HL-60 (cell line): ENCODE measurements at regions not wholly inside any gene's neighbourhood (a gene's known extent, or its start where the extent isn't known, plus 50 kb on each side); places are given as distances from the start of the nearest gene placed in this dataset.

Source experiments
- DNase-seq, 2 experiments: peaks; one replicate each; pipeline ENCODE4 v3.0.0-alpha.2; 2010 to 2020; ENCODE audit warnings: low read depth in 1 of 2, low spot score in 1 of 2
- H3K27ac ChIP-seq: fragments of 250-450 bp; sonication (Bioruptor Pico); replicated peaks from 2 replicates; pipeline ENCODE4 v1.5.1; 2020; ENCODE audit warnings: mild to moderate bottlenecking, moderate library complexity
- H3K27me3 ChIP-seq: fragments of 250-450 bp; sonication (Bioruptor Pico); 2 replicates; pipeline ENCODE4 v1.5.1; 2021; ENCODE audit warnings: mild to moderate bottlenecking, moderate library complexity; ENCODE audit not compliant: insufficient read depth, poor library complexity, severe bottlenecking
- H3K4me3 ChIP-seq: replicated peaks from 2 replicates; pipeline ENCODE4 v1.5.1; 2011; ENCODE audit warnings: mild to moderate bottlenecking, control low read depth, low read length; ENCODE audit not compliant: insufficient read depth
- GABPA ChIP-seq: IDR thresholded peaks from 2 replicates; pipeline ENCODE4 v1.6.1; 2012; ENCODE audit warnings: low read depth
- POLR2AphosphoS5 ChIP-seq: IDR thresholded peaks from 2 replicates; pipeline ENCODE4 v1.6.1; 2012; ENCODE audit warnings: low read depth
- SPI1 ChIP-seq: IDR thresholded peaks from 2 replicates; pipeline ENCODE4 v1.6.1; 2012; ENCODE audit warnings: low read depth, mild to moderate bottlenecking, borderline replicate concordance
- TF ChIP-seq, protein P1 (sequence below): IDR thresholded peaks from one replicate; pipeline ENCODE4 v1.5.1; 2011; ENCODE audit warnings: low read length, control low read depth, inconsistent platforms; ENCODE audit not compliant: insufficient read depth
- TF ChIP-seq, protein P2 (sequence below): IDR thresholded peaks from 2 replicates; pipeline ENCODE4 v1.6.1; 2012; ENCODE audit warnings: low read depth; ENCODE audit not compliant: insufficient replicate concordance

- Histone ChIP-seq H3K4me3 (no peak overlapping the region), H3K27ac (no peak overlapping the region), H3K27me3 (peaks cover 6% of the 10 kb centered on the region)
- TF ChIP-seq GABPA, result no peak
- no peak for TF ChIP-seq SPI1
- TF ChIP-seq, protein P1, sequence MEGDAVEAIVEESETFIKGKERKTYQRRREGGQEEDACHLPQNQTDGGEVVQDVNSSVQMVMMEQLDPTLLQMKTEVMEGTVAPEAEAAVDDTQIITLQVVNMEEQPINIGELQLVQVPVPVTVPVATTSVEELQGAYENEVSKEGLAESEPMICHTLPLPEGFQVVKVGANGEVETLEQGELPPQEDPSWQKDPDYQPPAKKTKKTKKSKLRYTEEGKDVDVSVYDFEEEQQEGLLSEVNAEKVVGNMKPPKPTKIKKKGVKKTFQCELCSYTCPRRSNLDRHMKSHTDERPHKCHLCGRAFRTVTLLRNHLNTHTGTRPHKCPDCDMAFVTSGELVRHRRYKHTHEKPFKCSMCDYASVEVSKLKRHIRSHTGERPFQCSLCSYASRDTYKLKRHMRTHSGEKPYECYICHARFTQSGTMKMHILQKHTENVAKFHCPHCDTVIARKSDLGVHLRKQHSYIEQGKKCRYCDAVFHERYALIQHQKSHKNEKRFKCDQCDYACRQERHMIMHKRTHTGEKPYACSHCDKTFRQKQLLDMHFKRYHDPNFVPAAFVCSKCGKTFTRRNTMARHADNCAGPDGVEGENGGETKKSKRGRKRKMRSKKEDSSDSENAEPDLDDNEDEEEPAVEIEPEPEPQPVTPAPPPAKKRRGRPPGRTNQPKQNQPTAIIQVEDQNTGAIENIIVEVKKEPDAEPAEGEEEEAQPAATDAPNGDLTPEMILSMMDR, result no peak
- no peak for TF ChIP-seq POLR2AphosphoS5
- TF ChIP-seq, protein P2, sequence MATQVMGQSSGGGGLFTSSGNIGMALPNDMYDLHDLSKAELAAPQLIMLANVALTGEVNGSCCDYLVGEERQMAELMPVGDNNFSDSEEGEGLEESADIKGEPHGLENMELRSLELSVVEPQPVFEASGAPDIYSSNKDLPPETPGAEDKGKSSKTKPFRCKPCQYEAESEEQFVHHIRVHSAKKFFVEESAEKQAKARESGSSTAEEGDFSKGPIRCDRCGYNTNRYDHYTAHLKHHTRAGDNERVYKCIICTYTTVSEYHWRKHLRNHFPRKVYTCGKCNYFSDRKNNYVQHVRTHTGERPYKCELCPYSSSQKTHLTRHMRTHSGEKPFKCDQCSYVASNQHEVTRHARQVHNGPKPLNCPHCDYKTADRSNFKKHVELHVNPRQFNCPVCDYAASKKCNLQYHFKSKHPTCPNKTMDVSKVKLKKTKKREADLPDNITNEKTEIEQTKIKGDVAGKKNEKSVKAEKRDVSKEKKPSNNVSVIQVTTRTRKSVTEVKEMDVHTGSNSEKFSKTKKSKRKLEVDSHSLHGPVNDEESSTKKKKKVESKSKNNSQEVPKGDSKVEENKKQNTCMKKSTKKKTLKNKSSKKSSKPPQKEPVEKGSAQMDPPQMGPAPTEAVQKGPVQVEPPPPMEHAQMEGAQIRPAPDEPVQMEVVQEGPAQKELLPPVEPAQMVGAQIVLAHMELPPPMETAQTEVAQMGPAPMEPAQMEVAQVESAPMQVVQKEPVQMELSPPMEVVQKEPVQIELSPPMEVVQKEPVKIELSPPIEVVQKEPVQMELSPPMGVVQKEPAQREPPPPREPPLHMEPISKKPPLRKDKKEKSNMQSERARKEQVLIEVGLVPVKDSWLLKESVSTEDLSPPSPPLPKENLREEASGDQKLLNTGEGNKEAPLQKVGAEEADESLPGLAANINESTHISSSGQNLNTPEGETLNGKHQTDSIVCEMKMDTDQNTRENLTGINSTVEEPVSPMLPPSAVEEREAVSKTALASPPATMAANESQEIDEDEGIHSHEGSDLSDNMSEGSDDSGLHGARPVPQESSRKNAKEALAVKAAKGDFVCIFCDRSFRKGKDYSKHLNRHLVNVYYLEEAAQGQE, result no peak
- DNase-seq, result no peak
These were observed 127.1 kb downstream of the CTTN start for GRCh38 chr11:70525466-70525865.

DNA sequence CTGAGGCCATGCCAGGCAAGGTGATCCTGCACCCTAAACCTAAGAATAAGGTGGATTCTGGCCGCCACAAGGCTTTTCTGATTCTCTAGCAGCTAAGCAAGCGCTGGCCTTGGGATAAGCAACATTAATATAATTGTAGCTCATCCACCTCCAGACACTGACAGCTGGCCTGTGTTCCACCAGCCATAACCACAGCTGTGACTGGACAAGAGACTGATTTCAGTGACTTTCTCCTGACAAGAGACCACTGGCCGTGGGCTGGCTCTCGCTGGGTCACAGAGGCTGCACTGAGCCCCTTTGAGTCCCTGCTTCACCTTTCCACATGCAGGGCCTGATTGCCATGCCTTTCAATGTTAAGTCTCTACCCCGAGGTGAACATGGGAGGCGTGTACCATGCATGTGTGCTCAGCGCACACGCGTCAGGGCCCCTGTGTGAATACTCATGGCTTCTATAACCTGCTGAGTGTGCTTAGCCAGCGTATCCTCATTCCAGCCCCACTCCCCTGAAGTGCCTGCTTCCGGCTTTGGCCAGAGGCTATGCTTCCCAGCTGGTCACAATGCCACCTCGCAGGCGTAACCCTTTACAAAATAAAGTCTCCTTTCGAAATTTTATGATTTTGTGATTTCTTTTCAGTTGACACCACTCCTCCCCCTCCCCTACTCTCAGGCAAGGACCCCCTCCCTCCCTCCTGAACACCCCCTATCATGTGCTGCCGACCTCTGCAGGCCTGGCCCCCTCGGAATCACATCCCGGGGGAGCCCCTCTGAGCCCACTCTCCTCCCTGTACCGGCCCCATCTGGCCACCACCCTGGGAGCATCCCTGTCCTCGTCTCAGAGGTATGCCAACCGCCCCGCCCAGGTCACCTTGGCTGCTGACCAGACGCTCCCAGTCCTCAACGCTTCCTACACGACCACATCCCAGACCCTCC, 128.1 kb downstream of the CTTN start:
- no peak for DNase-seq
- Histone ChIP-seq H3K4me3 (no peak overlapping the region), H3K27me3 (peaks cover 6% of the 10 kb centered on the region), H3K27ac (no peak overlapping the region)
- TF ChIP-seq GABPA, result no peak
- TF ChIP-seq, protein P2, result no peak
- TF ChIP-seq SPI1, result no peak
- no peak for TF ChIP-seq POLR2AphosphoS5
- TF ChIP-seq, protein P1, result no peak

DNA sequence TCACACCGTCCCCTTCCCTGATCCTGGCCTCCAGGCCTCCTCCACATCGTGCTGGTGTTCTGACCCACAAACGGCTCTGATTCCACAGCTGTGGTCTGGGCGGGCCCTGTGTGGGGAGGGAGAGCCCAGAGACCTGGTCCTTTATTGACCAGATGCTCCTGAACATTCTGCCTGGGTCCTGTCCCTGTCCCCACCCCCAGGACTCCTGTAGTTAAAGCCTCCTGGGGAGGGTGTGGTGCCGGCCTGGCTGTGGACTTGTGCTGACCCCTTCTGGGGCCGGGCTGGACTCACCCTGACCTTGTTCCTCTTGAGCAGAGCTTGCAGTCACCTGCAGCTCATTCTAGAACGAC, 128.7 kb downstream of the CTTN start:
- DNase-seq, result no peak

More for the DNA sequence above, 128.7 kb downstream of the CTTN start:
- TF ChIP-seq POLR2AphosphoS5, result no peak
- TF ChIP-seq, protein P1, result no peak
- TF ChIP-seq GABPA, result no peak
- TF ChIP-seq, protein P2, result no peak
- no peak for TF ChIP-seq SPI1
- no peak overlapping the region for H3K27ac ChIP-seq
- H3K4me3 ChIP-seq, result no peak overlapping the region
- peaks cover 6% of the 10 kb centered on the region for H3K27me3 ChIP-seq
